GM12878 (cell line): ENCODE measurements at regions not wholly inside any gene's neighbourhood (a gene's known extent, or its start where the extent isn't known, plus 50 kb on each side); places are given as distances from the start of the nearest gene placed in this dataset.

Experiments used
- ATAC-seq: fragments of 200-7000 bp; cut with Tn5 transposase; 3 replicates; pipeline ENCODE4 v1.9.1; 2020; ENCODE audit warnings: mild to moderate bottlenecking, moderate library complexity
- BruUV-seq: library from RNA; stranded (reverse); fragments of 400-500 nt; replicated peaks from 2 replicates; lab custom pipeline; 2021; lab: Mats Ljungman, UMichigan
- CTCF ChIA-PET: fragments of 300-600 bp; sonication (Branson Sonifier 250); formaldehyde crosslinking; extraction: SDS; loops from one replicate; lab custom pipeline; 2021; ENCODE audit warnings: inconsistent platforms; lab: Yijun Ruan, JAX
- POLR2A ChIA-PET: fragments of 350-600 bp; formaldehyde crosslinking; extraction: SDS; loops from one replicate; lab custom pipeline; 2021; ENCODE audit warnings: inconsistent platforms; lab: Charles Lee
- RAD21 ChIA-PET: fragments of 300-600 bp; sonication (Branson Sonifier 250); formaldehyde crosslinking; loops from one replicate; lab custom pipeline; 2023; ENCODE audit warnings: antibody characterized with exemption; ENCODE audit not compliant: unreplicated experiment; lab: Charles Lee
- SMC1A ChIA-PET: fragments of 300-600 bp; sonication (Branson Sonifier 250); formaldehyde crosslinking; loops from one replicate; lab custom pipeline; 2023; ENCODE audit not compliant: unreplicated experiment, uncharacterized antibody; lab: Charles Lee
- DNase-seq: peaks from one replicate; pipeline ENCODE4 v3.0.0-alpha.2; 2011; ENCODE audit warnings: low read depth, low spot score
- FAIRE-seq: peaks from 3 replicates; lab custom pipeline; 2011; peaks lifted over from hg19 to GRCh38; lab: Jason Lieb, UNC
- H2AFZ ChIP-seq: 2 replicates; pipeline ENCODE4 v1.6.0; 2011; ENCODE audit warnings: low read depth, low read length, control low read depth; ENCODE audit not compliant: control insufficient read depth
- H3K27ac ChIP-seq: 2 replicates; pipeline ENCODE4 v1.5.1; 2011; ENCODE audit warnings: control low read depth; ENCODE audit not compliant: control insufficient read depth, insufficient read depth
- H3K27me3 ChIP-seq, 2 experiments: replicated peaks in 1 of 2; 2 replicates each; pipeline versions ENCODE4 v1.6.0 to v1.6.1; 2011; ENCODE audit warnings: low read length in 1 of 2; ENCODE audit not compliant: control insufficient read depth in 2 of 2, insufficient read depth in 2 of 2
- H3K36me3 ChIP-seq, 2 experiments: 2 replicates each; pipeline ENCODE4 v1.5.1; 2011; ENCODE audit warnings: low read length in 1 of 2; ENCODE audit not compliant: control insufficient read depth in 2 of 2, insufficient read depth in 2 of 2
- H3K4me1 ChIP-seq: 2 replicates; pipeline ENCODE4 v1.6.1; 2011; ENCODE audit warnings: mild to moderate bottlenecking, low read length, moderate library complexity, mixed read lengths; ENCODE audit not compliant: control insufficient read depth, insufficient read depth
- H3K4me2 ChIP-seq: 2 replicates; pipeline ENCODE4 v1.6.0; 2011; ENCODE audit warnings: control low read depth; ENCODE audit not compliant: control insufficient read depth, insufficient read depth
- H3K4me3 ChIP-seq: fragments of 200-600 bp; sonication (generic); 2 replicates; pipeline ENCODE4 v1.5.1; 2016
- H3K79me2 ChIP-seq: 2 replicates; pipeline ENCODE4 v1.6.0; 2011; ENCODE audit warnings: low read length; ENCODE audit not compliant: control insufficient read depth, insufficient read depth
- H3K9ac ChIP-seq: 2 replicates; pipeline ENCODE4 v1.8.0; 2011; ENCODE audit warnings: low read length, control low read depth, mixed read lengths; ENCODE audit not compliant: control insufficient read depth, insufficient read depth
- H3K9me3 ChIP-seq: replicated peaks from 3 replicates; pipeline ENCODE4 v1.5.1; 2011; ENCODE audit warnings: mild to moderate bottlenecking, low read length; ENCODE audit not compliant: control insufficient read depth, insufficient read depth
- H4K20me1 ChIP-seq: 2 replicates; pipeline ENCODE4 v1.6.0; 2011; ENCODE audit not compliant: control insufficient read depth, insufficient read depth
- ASH2L ChIP-seq: fragments of 300-600, 200-600 bp; sonication (generic); IDR thresholded peaks from 2 replicates; pipeline ENCODE4 v1.6.1; 2017; ENCODE audit warnings: low read depth, mild to moderate bottlenecking, borderline replicate concordance
- DPF2 ChIP-seq: fragments of 450-650 bp; IDR thresholded peaks from 2 replicates; pipeline ENCODE4 v1.6.1; 2017; ENCODE audit warnings: mild to moderate bottlenecking
- E4F1 ChIP-seq: fragments of 450-650 bp; IDR thresholded peaks from 2 replicates; pipeline ENCODE4 v1.6.1; 2018; ENCODE audit warnings: borderline replicate concordance, mild to moderate bottlenecking; ENCODE audit not compliant: partially characterized antibody
- MEF2B ChIP-seq: fragments of 450-650 bp; IDR thresholded peaks from 2 replicates; pipeline ENCODE4 v1.6.1; 2018; ENCODE audit warnings: mild to moderate bottlenecking, moderate library complexity; ENCODE audit not compliant: partially characterized antibody, poor library complexity, severe bottlenecking
- PAX5 ChIP-seq: IDR thresholded peaks from 2 replicates; pipeline ENCODE4 v1.6.1; 2011; ENCODE audit warnings: low read depth, low read length, borderline replicate concordance
- REST ChIP-seq: IDR thresholded peaks from 2 replicates; pipeline ENCODE4 v1.6.1; 2012; ENCODE audit warnings: mild to moderate bottlenecking, low read depth, low read length
- SPI1 ChIP-seq: IDR thresholded peaks from 2 replicates; pipeline ENCODE4 v1.6.1; 2011; ENCODE audit warnings: low read depth, mild to moderate bottlenecking, low read length, moderate library complexity, borderline replicate concordance; ENCODE audit not compliant: insufficient read depth
- STAT1 ChIP-seq: fragments of 450-650 bp; conservative IDR thresholded peaks from 2 replicates; pipeline ENCODE4 v1.6.1; 2014; ENCODE audit warnings: antibody characterized with exemption, mild to moderate bottlenecking
- ZZZ3 ChIP-seq: IDR thresholded peaks from 2 replicates; pipeline ENCODE4 v1.6.1; 2011; ENCODE audit warnings: low read depth; ENCODE audit not compliant: control insufficient read depth, insufficient read length
- WGBS: methylation state at CpG from one replicate; pipeline ENCODE4 v1.1.6; 2016; ENCODE audit warnings: low lambda C conversion rate; ENCODE audit not compliant: insufficient replicate concordance, insufficient coverage; ENCODE audit errors: missing lambda C conversion rate; 5-methylcytosine and 5-hydroxymethylcytosine counted together
- in situ Hi-C: fragments of 300-500 bp; cut with MboI; formaldehyde crosslinking; loops from 9 replicates; pipeline ENCODE4 v1.14.3; 2018; ENCODE audit warnings: mixed read lengths
- intact Hi-C: fragments of 100-400 bp; cut with micrococcal nuclease; formaldehyde crosslinking; loops from one replicate; pipeline ENCODE4 v1.14.2; 2022; ENCODE audit not compliant: unreplicated experiment

- Histone ChIP-seq H2AFZ (no peak overlapping the region), H3K79me2 (peaks cover 51% of the 10 kb centered on the region), H3K27ac (peak overlapping the region; percentile 83; the same call in 1 of the 2 replicates), H3K4me1 (peaks cover 42% of the 10 kb centered on the region), H3K4me3 (no peak overlapping the region), H3K36me3 (peaks cover 0 to 9% of the 10 kb centered on the region in 2 experiments; a peak in 2 of 4 replicates), H3K4me2 (peak overlapping the region; percentile 71), H3K27me3 (no peaks in the 10 kb centered on the region), H4K20me1 (no peaks in the 10 kb centered on the region), H3K9ac (no peak overlapping the region), H3K9me3 (no peaks in the 10 kb centered on the region)
- TF ChIP-seq PAX5, result no peak
- TF ChIP-seq ASH2L, result no peak
- no peak for TF ChIP-seq E4F1
- TF ChIP-seq MEF2B, result no peak
- no peak for TF ChIP-seq DPF2
- TF ChIP-seq ZZZ3, result no peak
- no peak for TF ChIP-seq STAT1
- no peak for TF ChIP-seq REST
- TF ChIP-seq SPI1, result no peak
- POLR2A ChIA-PET, result interaction anchor here (0.6 to 11.0 kb wide), 6 partner anchors 11 to 79 kb away, joined by 3 to 115 read pairs (median 33); partner anchors contain the start of gene SERTAD2
- DNase-seq (no peak), FAIRE-seq (no peak), ATAC-seq (no peak)
- CTCF ChIA-PET, result interaction anchor here (1.1 to 1.7 kb wide), 2 partner anchors 36 to 100 kb away, joined by 4 to 5 read pairs; no protein-coding TSS in a partner anchor
- SMC1A ChIA-PET, result interaction anchor here (0.6 to 35.8 kb wide), 5 partner anchors 10 to 115 kb away, joined by 3 to 945 read pairs (median 4); partner anchors contain the start of gene SERTAD2
- in situ Hi-C loops (no loop called here), intact Hi-C loops (no loop called here)
- BruUV-seq, result no TSS peak
- WGBS, result 95% methylated on average over 4 of the region's 4 CpGs
- RAD21 ChIA-PET, result interaction anchor here (0.9 to 11.5 kb wide), 5 partner anchors 15 to 88 kb away, joined by 3 to 216 read pairs (median 3); no protein-coding TSS in a partner anchor
Observed at GRCh38 chr2:64732146-64732545, 78.4 kb upstream of the SERTAD2 start.
